Stimulated activated effector memory CD8-positive, alpha-beta T cell treated with anti-CD3 and anti-CD28 coated beads, Interleukin-12 subunit alpha, Interleukin-12 subunit beta, amount 100 ng/mL, for 72 hours (primary cell): ENCODE measurements at regions not wholly inside any gene's neighbourhood (a gene's known extent, or its start where the extent isn't known, plus 50 kb on each side); places are given as distances from the start of the nearest gene placed in this dataset.

Experiments
- ATAC-seq: fragments of 150-1000 bp; cut with Tn5 transposase; 2 replicates; pipeline ENCODE4 v1.10.0; 2021
- DNase-seq, 2 donors: peaks; one replicate each; pipeline ENCODE4 v3.0.0; 2021 to 2022; ENCODE audit warnings: low spot score in 2 of 2
- H3K27ac Mint-ChIP-seq: one replicate; pipeline ENCODE4 v1.8.0; 2022; ENCODE audit warnings: mild to moderate bottlenecking, mixed read lengths
- H3K36me3 Mint-ChIP-seq: one replicate; pipeline ENCODE4 v1.8.0; 2022; ENCODE audit warnings: mild to moderate bottlenecking, mixed read lengths
- H3K4me1 Mint-ChIP-seq: one replicate; pipeline ENCODE4 v1.8.0; 2022; ENCODE audit warnings: mixed read lengths
- H3K4me3 Mint-ChIP-seq: one replicate; pipeline ENCODE4 v1.8.0; 2022; ENCODE audit warnings: mild to moderate bottlenecking, mixed read lengths
- H3K9me3 Mint-ChIP-seq: one replicate; pipeline ENCODE4 v1.8.0; 2022; ENCODE audit warnings: mixed read lengths

GRCh38 chr7:81648716-81649115 lies 121.1 kb downstream of the HGF start:
- Mint-ChIP-seq H3K4me3 (no peak overlapping the region), H3K9me3 (peaks cover 20% of the 10 kb centered on the region), H3K4me1 (no peaks in the 10 kb centered on the region), H3K36me3 (no peaks in the 10 kb centered on the region), H3K27ac (no peak overlapping the region)
- no peak for ATAC-seq
- DNase-seq = no peak

GRCh38 chr7:81645435-81645834 lies 124.4 kb downstream of the HGF start:
- DNase-seq = no peak
- no peak overlapping the region for H3K27ac Mint-ChIP-seq
- no peak for ATAC-seq
- H3K36me3 Mint-ChIP-seq = no peaks in the 10 kb centered on the region
- H3K9me3 Mint-ChIP-seq = peaks cover 27% of the 10 kb centered on the region
- H3K4me3 Mint-ChIP-seq = no peak overlapping the region
- H3K4me1 Mint-ChIP-seq = no peaks in the 10 kb centered on the region

- Mint-ChIP-seq H3K4me3 (no peak overlapping the region), H3K27ac (no peak overlapping the region), H3K4me1 (no peaks in the 10 kb centered on the region), H3K36me3 (no peaks in the 10 kb centered on the region), H3K9me3 (peaks cover 32% of the 10 kb centered on the region)
- ATAC-seq = no peak
- DNase-seq = no peak
Measured at GRCh38 chr7:81641873-81642272, 128.0 kb downstream of the HGF start.

- DNase-seq = no peak
Measured at GRCh38 chr7:81638198-81638597, 131.6 kb downstream of the HGF start.

GRCh38 chr7:81637534-81637933 lies 132.3 kb downstream of the HGF start:
- no peaks in the 10 kb centered on the region for H3K36me3 Mint-ChIP-seq
- H3K9me3 Mint-ChIP-seq = peaks cover 19% of the 10 kb centered on the region
- ATAC-seq (no peak), DNase-seq (no peak)
- H3K4me3 Mint-ChIP-seq = no peak overlapping the region
- H3K27ac Mint-ChIP-seq = no peak overlapping the region
- no peaks in the 10 kb centered on the region for H3K4me1 Mint-ChIP-seq

More at GRCh38 chr7:81638198-81638597, 131.6 kb downstream of the HGF start:
- Mint-ChIP-seq H3K4me1 (no peaks in the 10 kb centered on the region), H3K9me3 (peaks cover 19% of the 10 kb centered on the region), H3K4me3 (no peak overlapping the region), H3K27ac (no peak overlapping the region), H3K36me3 (no peaks in the 10 kb centered on the region)
- no peak for ATAC-seq

- DNase-seq (no peak), ATAC-seq (no peak)
- Mint-ChIP-seq H3K9me3 (no peaks in the 10 kb centered on the region), H3K4me3 (no peak overlapping the region), H3K4me1 (no peaks in the 10 kb centered on the region), H3K36me3 (no peaks in the 10 kb centered on the region), H3K27ac (no peak overlapping the region)
Measured at GRCh38 chr7:81632418-81632817, 137.4 kb downstream of the HGF start.

GRCh38 chr7:81630600-81630999 lies 139.2 kb downstream of the HGF start:
- Mint-ChIP-seq H3K4me3 (no peak overlapping the region), H3K36me3 (no peaks in the 10 kb centered on the region), H3K9me3 (no peaks in the 10 kb centered on the region), H3K27ac (no peak overlapping the region), H3K4me1 (no peaks in the 10 kb centered on the region)
- no peak for DNase-seq
- no peak for ATAC-seq

GRCh38 chr7:81629702-81630101 lies 140.1 kb downstream of the HGF start:
- no peak for ATAC-seq
- no peaks in the 10 kb centered on the region for H3K9me3 Mint-ChIP-seq

GRCh38 chr7:81628951-81629350 lies 140.9 kb downstream of the HGF start:
- DNase-seq (no peak), ATAC-seq (no peak)
- Mint-ChIP-seq H3K27ac (no peak overlapping the region), H3K9me3 (peaks cover 2% of the 10 kb centered on the region), H3K4me3 (no peak overlapping the region), H3K4me1 (no peaks in the 10 kb centered on the region), H3K36me3 (no peaks in the 10 kb centered on the region)

More at GRCh38 chr7:81629702-81630101, 140.1 kb downstream of the HGF start:
- Mint-ChIP-seq H3K4me3 (no peak overlapping the region), H3K36me3 (no peaks in the 10 kb centered on the region), H3K4me1 (no peaks in the 10 kb centered on the region), H3K27ac (no peak overlapping the region)
- DNase-seq = no peak

- Mint-ChIP-seq H3K4me1 (no peaks in the 10 kb centered on the region), H3K9me3 (peaks cover 10% of the 10 kb centered on the region), H3K27ac (no peak overlapping the region), H3K4me3 (no peak overlapping the region), H3K36me3 (no peaks in the 10 kb centered on the region)
- no peak for ATAC-seq
- no peak for DNase-seq
Measured at GRCh38 chr7:81627536-81628287, 142.1 kb downstream of the HGF start.

- Mint-ChIP-seq H3K36me3 (no peaks in the 10 kb centered on the region), H3K27ac (no peak overlapping the region), H3K4me1 (no peaks in the 10 kb centered on the region), H3K9me3 (peaks cover 15% of the 10 kb centered on the region), H3K4me3 (no peak overlapping the region)
- DNase-seq = no peak
- ATAC-seq = no peak
Measured at GRCh38 chr7:81626008-81626407, 143.8 kb downstream of the HGF start.

GRCh38 chr7:81624650-81625631 lies 144.9 kb downstream of the HGF start:
- H3K4me1 Mint-ChIP-seq = no peaks in the 10 kb centered on the region
- DNase-seq = no peak

GRCh38 chr7:81624021-81624592 lies 145.7 kb downstream of the HGF start:
- H3K9me3 Mint-ChIP-seq = peaks cover 21% of the 10 kb centered on the region
- no peak overlapping the region for H3K4me3 Mint-ChIP-seq
- ATAC-seq = no peak
- no peaks in the 10 kb centered on the region for H3K36me3 Mint-ChIP-seq
- H3K27ac Mint-ChIP-seq = no peak overlapping the region
- DNase-seq = no peak
- H3K4me1 Mint-ChIP-seq = no peaks in the 10 kb centered on the region

More at GRCh38 chr7:81624650-81625631, 144.9 kb downstream of the HGF start:
- no peak overlapping the region for H3K27ac Mint-ChIP-seq
- no peak overlapping the region for H3K4me3 Mint-ChIP-seq
- peaks cover 18% of the 10 kb centered on the region for H3K9me3 Mint-ChIP-seq
- H3K36me3 Mint-ChIP-seq = no peaks in the 10 kb centered on the region
- ATAC-seq = no peak

- Mint-ChIP-seq H3K27ac (no peak overlapping the region), H3K9me3 (peaks cover 21% of the 10 kb centered on the region), H3K4me3 (no peak overlapping the region), H3K36me3 (no peaks in the 10 kb centered on the region), H3K4me1 (no peaks in the 10 kb centered on the region)
- ATAC-seq (no peak), DNase-seq (no peak)
Measured at GRCh38 chr7:81623251-81623855, 146.5 kb downstream of the HGF start.

- no peaks in the 10 kb centered on the region for H3K36me3 Mint-ChIP-seq
- no peak for ATAC-seq
- no peak overlapping the region for H3K27ac Mint-ChIP-seq
- H3K4me3 Mint-ChIP-seq = no peak overlapping the region
- H3K4me1 Mint-ChIP-seq = no peaks in the 10 kb centered on the region
- peaks cover 21% of the 10 kb centered on the region for H3K9me3 Mint-ChIP-seq
- no peak for DNase-seq
Measured at GRCh38 chr7:81621893-81622292, 148.0 kb downstream of the HGF start.
